Chondrocyte (in vitro differentiated cells): ENCODE measurements at regions not wholly inside any gene's neighbourhood (a gene's known extent, or its start where the extent isn't known, plus 50 kb on each side); places are given as distances from the start of the nearest gene placed in this dataset.
"Not testable (repeated sequence)": the region's sequence is repeated elsewhere in the genome, so short reads cannot be mapped to it uniquely, and the experiment has no call there.

Experiments
- DNase-seq: peaks from one replicate; pipeline ENCODE4 v3.0.0; 2021; ENCODE audit warnings: mixed read lengths, low spot score
- H3K27ac Mint-ChIP-seq: one replicate; pipeline ENCODE4 v1.8.0; 2021; ENCODE audit warnings: mild to moderate bottlenecking, moderate library complexity, mixed read lengths; ENCODE audit not compliant: unreplicated experiment
- H3K27me3 Mint-ChIP-seq: 2 replicates; pipeline ENCODE4 v1.8.0; 2021; ENCODE audit warnings: low read depth, mixed read lengths
- H3K36me3 Mint-ChIP-seq: 2 replicates; pipeline ENCODE4 v1.8.0; 2021; ENCODE audit warnings: low read depth, mixed read lengths
- H3K4me1 Mint-ChIP-seq: 2 replicates; pipeline ENCODE4 v1.8.0; 2021; ENCODE audit warnings: low read depth, mild to moderate bottlenecking, mixed read lengths
- H3K4me3 Mint-ChIP-seq: one replicate; pipeline ENCODE4 v1.8.0; 2021; ENCODE audit warnings: mild to moderate bottlenecking, moderate library complexity, mixed read lengths; ENCODE audit not compliant: unreplicated experiment
- H3K9me3 Mint-ChIP-seq: 2 replicates; pipeline ENCODE4 v1.8.0; 2021; ENCODE audit warnings: low read depth, mixed read lengths
- TF ChIP-seq, protein P1 (sequence below): fragments of 200-600 bp; sonication (generic); IDR thresholded peaks from 2 replicates; pipeline ENCODE4 v1.5.0; 2021; ENCODE audit warnings: antibody characterized with exemption, mild to moderate bottlenecking, moderate library complexity

DNA sequence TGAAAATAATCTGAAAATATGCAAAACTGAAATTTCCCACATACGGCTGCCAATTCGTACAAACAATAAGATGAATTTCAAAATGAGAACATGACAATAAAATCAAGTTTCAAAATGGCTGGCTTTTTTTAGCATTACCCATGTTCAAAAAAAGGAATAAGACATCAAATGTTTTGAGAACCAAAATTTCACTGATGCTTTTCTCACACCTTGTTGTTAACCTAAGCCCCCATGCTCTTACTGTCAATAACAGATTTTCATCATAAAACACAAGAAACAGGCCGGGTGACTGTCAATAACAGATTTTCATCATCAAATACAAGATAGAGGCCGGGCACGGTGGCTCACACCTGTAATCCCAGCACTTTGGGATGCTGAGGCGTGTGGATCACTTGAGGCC, 2149.6 kb upstream of the DEFB115 start:
- not testable (repeated sequence) for H3K4me1 Mint-ChIP-seq, DNase-seq, H3K4me3 Mint-ChIP-seq, H3K27me3 Mint-ChIP-seq, H3K27ac Mint-ChIP-seq, H3K36me3 Mint-ChIP-seq
- H3K9me3 Mint-ChIP-seq: peaks cover 30% of the 10 kb centered on the region

- not testable (repeated sequence) for DNase-seq, H3K4me1 Mint-ChIP-seq, H3K4me3 Mint-ChIP-seq, H3K27ac Mint-ChIP-seq, H3K27me3 Mint-ChIP-seq, H3K36me3 Mint-ChIP-seq
- peaks cover 38% of the 10 kb centered on the region for H3K9me3 Mint-ChIP-seq
Measured at GRCh38 chr20:29109386-29109785, 2148.1 kb upstream of the DEFB115 start.

DNA sequence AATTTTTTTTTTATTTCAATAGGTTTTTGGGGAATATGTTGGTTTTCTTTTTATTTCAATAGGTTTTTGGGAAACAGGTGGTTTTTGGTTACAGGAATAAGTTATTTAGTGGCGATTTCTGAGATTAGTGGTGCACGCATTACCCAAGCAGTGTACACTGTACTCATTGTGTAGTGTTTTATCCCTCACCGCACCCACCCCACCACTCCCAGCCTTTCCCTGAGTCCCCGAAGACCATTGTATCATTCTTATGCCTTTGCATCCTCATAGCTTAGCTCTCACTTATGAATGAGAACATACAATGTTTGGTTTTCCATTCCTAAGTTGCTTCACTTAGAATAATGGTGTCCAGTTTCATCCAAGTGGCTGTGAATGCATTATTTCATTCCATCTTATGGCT, 2142.4 kb upstream of the DEFB115 start:
- H3K4me1 Mint-ChIP-seq, H3K4me3 Mint-ChIP-seq, H3K27me3 Mint-ChIP-seq, DNase-seq, H3K36me3 Mint-ChIP-seq, H3K27ac Mint-ChIP-seq: not testable (repeated sequence)
- H3K9me3 Mint-ChIP-seq: peaks cover 55% of the 10 kb centered on the region

DNA sequence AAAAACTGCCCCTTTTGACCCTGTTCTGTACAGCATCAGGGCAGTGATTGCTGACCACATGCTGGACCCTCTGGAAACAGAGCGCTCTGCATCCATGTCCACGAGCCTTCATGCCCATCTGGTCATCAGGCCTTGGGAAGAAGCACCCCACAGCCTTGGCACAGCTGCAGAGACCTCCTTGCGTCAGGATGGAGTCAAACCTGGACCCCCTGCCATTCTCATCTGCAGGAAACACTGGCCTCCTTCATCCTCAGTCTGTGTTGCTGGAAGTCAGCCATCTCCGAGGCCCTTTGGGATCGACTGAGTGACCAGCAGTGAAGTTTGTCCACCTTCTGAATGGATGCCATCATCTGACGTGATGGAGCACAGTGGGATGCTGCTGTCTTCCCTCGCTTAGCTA, 2138.3 kb upstream of the DEFB115 start:
- H3K36me3 Mint-ChIP-seq: no peaks in the 10 kb centered on the region
- peak; percentile 94 for DNase-seq
- H3K4me3 Mint-ChIP-seq: no peak overlapping the region

DNA sequence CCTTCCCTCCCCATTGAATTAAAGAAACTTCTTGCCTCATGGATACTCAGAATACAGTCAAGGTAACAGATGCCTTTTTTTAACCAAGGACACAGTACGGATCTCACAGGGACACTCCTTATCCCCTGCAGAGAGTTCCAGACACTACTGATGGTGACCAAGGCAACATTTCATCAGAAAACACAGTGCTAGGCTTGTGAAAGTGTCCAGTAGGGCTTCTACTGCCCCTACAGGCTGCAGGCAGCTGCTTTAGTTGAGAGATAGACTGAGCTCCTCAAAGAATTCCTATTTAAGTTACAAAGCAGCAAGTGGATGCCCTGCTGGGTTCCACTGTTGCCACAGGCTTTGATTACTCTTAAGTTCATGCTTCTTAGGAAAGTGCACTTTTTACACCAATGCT, 2137.8 kb upstream of the DEFB115 start:
- not testable (repeated sequence) for H3K4me3 Mint-ChIP-seq, H3K36me3 Mint-ChIP-seq, H3K27me3 Mint-ChIP-seq, DNase-seq, H3K27ac Mint-ChIP-seq, H3K4me1 Mint-ChIP-seq
- peaks cover 72% of the 10 kb centered on the region for H3K9me3 Mint-ChIP-seq

More for the DNA sequence above, 2138.3 kb upstream of the DEFB115 start:
- Mint-ChIP-seq H3K27me3 (no peaks in the 10 kb centered on the region), H3K4me1 (no peaks in the 10 kb centered on the region), H3K9me3 (peaks cover 70% of the 10 kb centered on the region), H3K27ac (no peak overlapping the region)
- TF ChIP-seq, protein P1, sequence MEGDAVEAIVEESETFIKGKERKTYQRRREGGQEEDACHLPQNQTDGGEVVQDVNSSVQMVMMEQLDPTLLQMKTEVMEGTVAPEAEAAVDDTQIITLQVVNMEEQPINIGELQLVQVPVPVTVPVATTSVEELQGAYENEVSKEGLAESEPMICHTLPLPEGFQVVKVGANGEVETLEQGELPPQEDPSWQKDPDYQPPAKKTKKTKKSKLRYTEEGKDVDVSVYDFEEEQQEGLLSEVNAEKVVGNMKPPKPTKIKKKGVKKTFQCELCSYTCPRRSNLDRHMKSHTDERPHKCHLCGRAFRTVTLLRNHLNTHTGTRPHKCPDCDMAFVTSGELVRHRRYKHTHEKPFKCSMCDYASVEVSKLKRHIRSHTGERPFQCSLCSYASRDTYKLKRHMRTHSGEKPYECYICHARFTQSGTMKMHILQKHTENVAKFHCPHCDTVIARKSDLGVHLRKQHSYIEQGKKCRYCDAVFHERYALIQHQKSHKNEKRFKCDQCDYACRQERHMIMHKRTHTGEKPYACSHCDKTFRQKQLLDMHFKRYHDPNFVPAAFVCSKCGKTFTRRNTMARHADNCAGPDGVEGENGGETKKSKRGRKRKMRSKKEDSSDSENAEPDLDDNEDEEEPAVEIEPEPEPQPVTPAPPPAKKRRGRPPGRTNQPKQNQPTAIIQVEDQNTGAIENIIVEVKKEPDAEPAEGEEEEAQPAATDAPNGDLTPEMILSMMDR: no peak

GRCh38 chr20:29120088-29120487, 2137.4 kb upstream of the DEFB115 start:
- H3K36me3 Mint-ChIP-seq, H3K27ac Mint-ChIP-seq, DNase-seq, H3K4me3 Mint-ChIP-seq, H3K4me1 Mint-ChIP-seq, H3K27me3 Mint-ChIP-seq: not testable (repeated sequence)
- peaks cover 75% of the 10 kb centered on the region for H3K9me3 Mint-ChIP-seq

DNA sequence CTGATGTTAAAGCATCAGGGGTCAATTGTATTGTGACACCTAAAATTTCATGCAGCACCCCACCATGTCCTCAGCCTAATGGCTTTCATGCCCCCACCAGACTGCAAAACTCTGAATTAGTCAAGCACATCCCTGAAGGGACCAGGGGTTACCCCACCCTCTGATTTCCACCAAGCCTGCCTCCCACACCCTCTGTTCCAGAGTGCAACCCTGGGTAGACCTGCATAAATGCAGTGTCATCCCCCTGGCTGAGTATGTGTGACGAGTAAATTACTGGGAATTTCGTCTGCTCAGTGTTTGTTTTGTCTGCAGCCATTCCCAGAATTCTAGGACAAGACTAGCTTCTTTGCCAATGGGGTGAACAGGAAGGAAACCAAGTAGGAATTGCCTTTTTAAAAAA, 2136.9 kb upstream of the DEFB115 start:
- not testable (repeated sequence) for DNase-seq, H3K4me1 Mint-ChIP-seq, H3K4me3 Mint-ChIP-seq, H3K36me3 Mint-ChIP-seq, H3K27ac Mint-ChIP-seq, H3K27me3 Mint-ChIP-seq
- peaks cover 73% of the 10 kb centered on the region for H3K9me3 Mint-ChIP-seq

DNA sequence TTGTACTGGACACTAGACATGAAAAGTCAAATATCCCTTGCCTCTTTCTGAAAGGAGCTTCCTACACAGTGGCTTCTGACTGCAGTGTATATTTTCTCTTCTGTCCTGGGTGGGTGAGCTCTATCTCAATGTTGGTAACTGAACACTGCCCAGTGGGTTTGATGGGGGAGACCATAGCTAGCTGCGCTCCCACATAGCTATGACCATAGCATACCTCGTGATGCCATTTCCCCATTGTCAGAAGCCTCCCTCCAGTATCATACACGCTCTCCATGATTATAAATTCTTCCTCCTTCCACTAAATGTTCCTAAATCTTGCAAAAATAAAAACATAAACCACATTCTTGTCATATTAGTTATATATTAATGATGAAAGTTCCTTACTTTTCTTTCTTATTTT, 2134.7 kb upstream of the DEFB115 start:
- not testable (repeated sequence) for H3K27me3 Mint-ChIP-seq, DNase-seq, H3K36me3 Mint-ChIP-seq, H3K27ac Mint-ChIP-seq, H3K4me3 Mint-ChIP-seq, H3K4me1 Mint-ChIP-seq
- peaks cover 60% of the 10 kb centered on the region for H3K9me3 Mint-ChIP-seq

DNA sequence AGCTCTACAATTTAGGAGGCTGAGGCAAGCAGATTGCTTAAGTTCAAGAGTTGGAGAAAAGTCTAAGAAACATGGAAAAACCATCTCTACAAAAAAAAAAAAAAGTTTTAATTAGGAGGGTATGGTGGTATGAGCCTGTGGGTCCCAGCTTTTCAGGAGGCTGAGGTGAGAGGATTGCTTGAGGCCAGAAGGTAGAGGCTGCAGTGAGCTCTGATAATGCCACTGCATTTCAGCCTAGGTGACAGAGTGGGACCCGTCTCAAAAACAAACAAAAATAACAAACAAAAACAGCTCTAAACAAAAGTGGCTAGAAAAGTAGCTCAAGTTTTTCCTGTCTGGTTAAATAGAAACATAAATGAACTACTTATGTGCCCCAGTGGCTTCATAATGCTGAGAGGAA, 2133.6 kb upstream of the DEFB115 start:
- H3K27ac Mint-ChIP-seq: no peak overlapping the region
- no peaks in the 10 kb centered on the region for H3K27me3 Mint-ChIP-seq
- TF ChIP-seq, protein P1: no peak
- H3K4me3 Mint-ChIP-seq: no peak overlapping the region
- H3K9me3 Mint-ChIP-seq: peaks cover 51% of the 10 kb centered on the region
- H3K4me1 Mint-ChIP-seq: no peaks in the 10 kb centered on the region
- no peak for DNase-seq
- H3K36me3 Mint-ChIP-seq: no peaks in the 10 kb centered on the region
